ENCODE measurements at regions not wholly inside any gene's neighbourhood (a gene's known extent, or its start where the extent isn't known, plus 50 kb on each side); places are given as distances from the start of the nearest gene placed in this dataset.
"Not testable (repeated sequence)": the region's sequence is repeated elsewhere in the genome, so short reads cannot be mapped to it uniquely, and the experiment has no call there.

DNA sequence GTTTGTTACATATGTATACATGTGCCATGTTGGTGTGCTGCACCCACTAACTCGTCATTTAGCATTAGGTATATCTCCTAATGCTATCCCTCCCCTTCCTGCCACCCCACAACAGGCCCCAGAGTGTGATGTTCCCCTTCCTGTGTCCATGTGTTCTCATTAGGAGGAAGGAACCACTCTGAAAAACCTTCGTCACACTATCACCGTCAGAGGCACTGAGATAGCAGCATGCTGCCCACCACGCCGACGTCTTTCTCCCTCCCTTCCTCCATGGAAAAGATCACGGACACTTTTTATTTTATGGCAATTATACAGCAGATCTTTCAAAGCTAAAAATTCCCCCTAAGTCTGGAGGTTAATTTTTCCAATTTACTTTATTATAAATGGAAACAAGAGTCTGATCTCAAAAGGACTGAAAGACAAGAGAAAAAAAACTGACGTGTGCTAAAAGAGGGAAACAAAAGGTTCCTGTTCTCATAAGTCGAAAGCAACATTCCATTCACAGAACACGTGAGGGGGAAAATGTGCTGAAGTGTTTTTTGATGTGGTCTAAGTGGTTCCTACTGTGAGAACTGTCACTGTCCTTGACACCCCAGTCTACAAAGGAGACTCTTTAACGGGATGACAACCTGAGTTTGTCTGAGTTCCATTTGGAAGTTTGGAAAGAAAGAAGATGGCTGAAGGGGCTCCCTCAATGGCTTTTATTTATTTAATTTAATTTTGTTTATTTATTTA, 339.7 kb upstream of the IRX2 start:
- DNase-seq = no peak

DNA sequence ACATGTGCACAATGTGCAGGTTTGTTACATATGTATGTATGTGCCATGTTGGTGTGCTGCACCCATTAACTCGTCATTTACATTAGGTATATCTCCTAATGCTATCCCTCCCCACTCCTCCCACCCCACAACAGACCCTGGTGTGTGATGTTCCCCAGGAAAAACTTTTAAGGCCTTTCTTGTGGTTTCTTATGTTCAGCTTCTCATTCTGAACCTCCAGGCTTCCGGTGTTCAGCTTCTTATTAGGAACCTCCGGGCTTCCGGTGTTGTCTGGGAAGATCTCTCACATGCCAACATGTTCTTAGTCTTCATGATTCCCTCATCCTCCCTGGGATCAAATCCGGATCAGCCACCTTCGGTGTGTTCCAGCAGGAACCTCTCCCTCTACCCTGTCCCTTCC, 338.8 kb upstream of the IRX2 start:
- DNase-seq = not testable (repeated sequence)

DNA sequence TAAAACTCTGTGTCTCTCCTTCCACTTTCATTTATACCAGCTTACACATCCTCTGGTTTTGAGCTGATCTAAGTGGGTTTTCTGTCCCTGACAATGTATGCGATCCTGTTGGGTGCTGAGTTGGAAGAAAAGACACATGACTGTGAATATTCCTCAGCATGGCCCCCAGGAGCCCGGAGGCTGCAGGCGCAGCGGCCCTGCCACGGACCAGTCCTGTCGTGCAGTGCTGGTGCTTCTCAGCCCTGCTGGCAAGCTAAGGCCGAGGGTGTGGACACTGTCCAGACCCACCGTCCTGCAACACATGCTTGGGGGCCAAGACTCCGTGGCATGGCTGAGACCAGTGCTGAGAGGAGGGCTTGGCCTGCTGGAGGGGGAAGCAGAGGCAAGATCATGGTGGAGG, 328.9 kb upstream of the IRX2 start:
- no peak for DNase-seq

DNA sequence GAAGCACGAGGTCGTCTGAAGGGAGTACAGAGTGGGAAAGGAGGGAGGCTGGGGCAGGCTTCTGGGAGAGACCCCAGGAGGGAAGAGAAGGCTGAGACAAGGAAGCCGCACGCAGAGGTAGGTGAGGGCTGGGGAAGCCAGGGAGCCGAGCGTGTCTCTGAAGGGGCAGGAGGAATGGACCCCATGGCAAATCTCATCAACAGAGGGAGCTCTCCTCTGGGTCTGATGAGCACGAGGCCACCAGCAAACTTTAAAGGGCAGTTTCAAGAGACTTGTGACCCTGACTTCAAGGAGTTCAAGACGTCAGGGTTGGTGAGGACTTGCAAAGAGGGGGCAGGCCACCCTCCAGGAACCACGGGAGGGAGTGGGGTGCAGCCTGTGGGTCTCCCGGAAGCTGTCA, 326.2 kb upstream of the IRX2 start:
- DNase-seq = no peak

DNA sequence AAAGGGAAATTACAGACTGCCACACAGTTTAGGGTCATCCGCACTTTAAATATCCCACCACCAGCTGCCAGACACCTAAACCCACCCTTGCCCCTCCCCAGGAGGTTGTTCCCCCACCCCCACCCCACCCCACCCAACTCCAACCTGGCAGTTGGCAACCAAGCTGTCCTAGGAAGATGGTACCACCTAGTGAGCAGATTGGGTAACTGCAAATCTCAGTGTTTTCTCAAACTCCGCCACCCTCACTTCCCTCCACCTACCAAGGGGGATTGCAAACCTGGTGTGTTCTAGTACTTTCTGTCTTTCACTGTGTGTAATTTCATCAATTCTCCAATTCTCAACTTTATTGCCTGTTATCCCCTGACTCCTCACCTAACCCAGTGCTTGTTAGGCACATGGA, 323.8 kb upstream of the IRX2 start:
- no peak for DNase-seq

DNA sequence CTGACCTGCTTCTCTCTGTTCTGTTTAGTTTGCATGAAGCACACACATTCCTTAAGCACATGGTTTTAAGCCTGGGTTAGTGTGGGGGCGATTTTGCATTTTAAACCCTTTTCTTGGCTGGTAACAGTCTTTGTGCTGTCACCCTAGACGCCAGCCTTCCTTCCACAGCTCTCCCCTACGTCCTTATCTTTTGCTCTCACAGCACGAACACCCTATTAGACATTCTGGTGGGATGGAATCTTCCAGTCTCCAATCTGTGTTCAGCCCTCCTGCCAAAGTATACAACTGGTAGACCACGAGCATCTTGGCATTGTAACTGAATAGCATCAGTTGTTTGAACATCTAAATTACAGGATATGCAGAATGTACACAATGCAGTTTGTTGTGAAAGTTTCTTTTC, 316.9 kb upstream of the IRX2 start:
- no peak for DNase-seq

DNA sequence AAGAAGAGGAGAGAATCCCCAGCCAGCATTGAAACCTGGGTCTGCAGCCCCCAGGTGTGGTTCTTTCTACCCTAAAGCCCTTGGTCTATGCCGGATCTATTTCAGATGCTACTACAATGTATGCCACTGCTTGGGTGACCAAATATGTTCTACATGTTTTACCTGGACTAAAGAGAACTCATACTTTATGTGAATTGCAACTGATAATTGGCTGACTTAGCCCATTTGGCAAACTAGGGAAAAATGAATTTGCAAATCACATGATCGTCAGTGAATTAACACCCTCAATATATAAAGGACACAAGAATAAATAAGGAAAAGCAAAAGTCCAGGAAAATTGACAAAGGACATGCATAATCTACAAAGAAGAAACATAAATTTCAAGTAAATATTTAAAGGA, 308.8 kb upstream of the IRX2 start:
- no peak for DNase-seq

DNA sequence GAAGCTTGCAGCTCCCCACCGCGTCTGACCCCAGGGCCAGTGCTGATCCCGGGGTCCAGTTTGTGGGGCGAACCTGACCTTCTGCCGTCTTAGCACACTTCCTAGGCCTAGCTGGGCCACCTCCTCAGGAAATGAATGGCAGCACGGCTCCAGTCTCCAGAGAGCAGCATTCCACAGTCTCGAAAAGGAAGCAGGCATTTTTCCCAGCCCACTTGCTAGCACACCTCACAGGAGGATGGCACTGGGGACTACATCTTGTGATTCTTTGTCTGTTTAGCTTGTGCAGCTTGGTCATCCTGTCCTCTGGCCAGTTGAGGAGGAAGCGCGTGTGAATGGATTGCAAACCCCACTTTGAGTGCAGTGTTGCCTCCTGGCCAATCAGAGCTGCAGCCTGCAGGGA, 308.0 kb upstream of the IRX2 start:
- DNase-seq = no peak

DNA sequence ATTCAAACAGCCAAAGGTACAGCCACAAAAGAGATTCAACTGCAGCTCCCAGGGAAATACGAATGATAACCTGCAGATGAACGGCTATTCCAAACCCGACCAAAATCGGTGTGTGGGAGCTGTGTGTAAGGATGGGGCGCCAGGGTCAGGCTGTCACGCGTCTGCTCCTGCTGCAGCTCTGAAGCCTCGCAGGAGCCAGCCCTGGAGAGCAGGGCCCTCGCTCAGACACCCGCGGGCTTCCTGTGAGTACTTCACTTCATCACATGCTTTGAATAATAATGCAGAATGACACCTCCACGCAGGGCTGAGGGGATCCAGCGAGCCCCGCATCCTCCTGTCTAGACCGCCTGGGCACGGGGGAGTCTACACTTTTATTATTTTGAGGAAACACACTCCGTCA, 307.5 kb upstream of the IRX2 start:
- no peak for DNase-seq

DNA sequence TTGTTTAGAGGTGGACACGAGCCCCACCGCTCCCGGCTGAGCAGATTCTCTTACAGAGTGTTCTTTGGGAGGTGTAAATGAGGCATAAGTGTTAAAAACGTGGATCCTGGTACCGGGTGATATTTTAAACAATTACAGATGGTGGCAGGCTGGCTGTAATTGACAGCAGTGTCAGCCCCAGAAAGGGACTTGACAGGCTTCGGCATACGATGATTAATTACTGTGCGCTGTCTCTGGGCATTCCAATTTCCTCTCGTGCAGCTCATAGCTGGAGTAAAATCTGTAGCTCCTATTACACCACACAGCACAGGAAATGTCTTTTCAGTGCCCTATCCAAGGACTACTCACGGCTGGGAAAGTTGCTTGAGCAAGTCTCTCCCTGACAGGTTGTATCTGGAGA, 305.4 kb upstream of the IRX2 start:
- DNase-seq = no peak

DNA sequence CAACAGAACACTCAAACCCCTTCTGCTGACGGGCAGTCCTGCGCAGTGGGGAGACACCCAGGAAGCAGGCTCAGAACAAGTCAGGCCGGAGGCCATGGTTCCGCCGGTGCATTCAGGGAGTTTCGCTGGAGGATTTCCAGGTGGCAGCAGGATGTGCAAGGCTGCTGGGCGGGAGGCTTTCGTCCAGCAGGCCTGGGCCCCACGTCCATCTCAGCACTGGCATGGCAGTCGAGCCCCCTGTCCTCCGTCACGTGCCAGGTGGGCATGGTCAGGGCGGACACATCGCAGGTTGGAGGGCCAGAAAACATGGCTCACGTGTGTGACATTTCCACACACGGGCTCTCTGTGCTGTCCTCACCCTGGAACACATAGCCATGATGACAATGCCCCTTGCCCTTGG, 299.9 kb upstream of the IRX2 start:
- DNase-seq = no peak

DNA sequence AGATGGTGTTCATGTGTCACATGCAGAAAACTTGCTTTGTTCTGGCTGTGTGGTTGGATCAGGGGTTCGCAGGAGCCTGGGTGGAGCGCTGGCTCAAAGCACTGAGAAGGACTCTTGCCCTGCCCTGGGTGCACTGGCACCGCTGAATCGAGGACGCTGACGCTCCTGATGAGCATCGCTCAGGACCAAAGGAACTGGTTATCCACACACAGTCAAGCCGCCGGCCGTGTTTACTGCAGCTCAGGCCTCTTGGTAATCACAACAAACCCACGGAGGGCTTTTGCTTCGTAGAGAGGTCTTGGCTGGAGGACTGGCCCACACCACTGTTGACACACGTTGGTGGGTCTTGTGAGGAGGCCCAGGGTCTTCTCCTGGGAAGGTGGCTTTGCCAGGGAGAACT, 299.4 kb upstream of the IRX2 start:
- no peak for DNase-seq

DNA sequence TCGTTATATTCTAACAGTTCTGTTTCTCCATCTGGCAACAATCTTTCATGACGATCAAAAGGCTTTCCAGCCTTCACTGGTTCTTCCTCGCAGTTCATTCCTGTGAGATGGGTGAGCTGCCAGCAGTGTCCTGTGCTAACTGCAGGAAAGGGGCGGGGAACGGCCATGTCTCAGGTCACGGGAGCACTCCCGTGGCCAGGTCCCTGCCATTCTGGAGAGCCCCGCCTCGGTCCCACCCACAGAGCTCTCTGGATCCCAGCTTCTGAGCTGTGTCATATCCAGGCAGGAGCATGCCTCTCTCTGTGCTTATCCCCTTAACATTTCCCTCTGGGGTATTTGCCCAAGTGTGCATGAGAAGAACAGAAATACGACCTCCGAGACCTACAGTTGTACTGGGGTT, 297.8 kb upstream of the IRX2 start:
- no peak for DNase-seq

DNA sequence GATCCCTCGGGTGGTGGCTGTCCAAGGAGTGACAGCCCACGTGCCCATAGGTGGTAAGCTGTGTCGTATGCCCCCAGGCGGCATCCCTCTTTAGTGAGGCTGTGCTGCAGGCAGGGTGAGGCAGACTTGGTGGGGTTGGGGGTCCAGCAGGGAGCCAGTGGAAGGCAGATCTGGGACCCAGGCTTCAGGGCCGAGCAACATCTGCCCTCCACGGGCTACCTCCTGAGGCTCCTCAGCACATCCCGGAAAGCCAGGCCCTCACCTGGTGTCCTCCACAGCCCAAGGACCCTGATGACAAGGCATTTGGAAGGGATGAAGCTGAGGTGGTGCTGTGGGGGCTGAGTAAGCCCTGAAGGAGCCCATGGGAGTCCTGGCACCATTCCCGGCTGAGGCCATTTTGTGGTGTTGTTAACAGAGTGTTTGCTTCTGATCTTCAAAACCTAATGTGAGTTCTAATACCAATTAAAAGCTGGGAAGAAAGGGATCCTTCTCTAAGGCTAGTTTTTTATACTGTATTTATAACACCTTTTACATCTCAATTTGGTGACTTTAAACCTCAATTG, 295.8 kb upstream of the IRX2 start:
- no peak for DNase-seq

DNA sequence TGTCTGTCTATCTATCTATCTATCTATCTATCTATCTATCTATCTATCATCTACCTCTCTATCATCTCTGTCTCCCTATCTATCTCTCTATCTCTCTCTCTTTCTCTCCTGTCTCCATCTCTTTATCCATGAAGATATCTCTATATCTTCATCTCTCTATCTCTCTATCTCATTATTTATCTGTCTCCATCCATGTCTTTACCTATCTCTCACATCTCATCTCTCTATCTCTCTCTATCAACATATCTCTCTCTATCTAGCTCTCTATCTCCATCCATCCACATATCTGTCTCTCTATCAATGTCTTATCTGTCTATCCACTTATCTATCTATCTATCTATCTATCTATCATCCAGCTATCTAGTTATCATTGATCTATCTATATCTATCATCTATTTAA, 292.1 kb upstream of the IRX2 start:
- DNase-seq = no peak

DNA sequence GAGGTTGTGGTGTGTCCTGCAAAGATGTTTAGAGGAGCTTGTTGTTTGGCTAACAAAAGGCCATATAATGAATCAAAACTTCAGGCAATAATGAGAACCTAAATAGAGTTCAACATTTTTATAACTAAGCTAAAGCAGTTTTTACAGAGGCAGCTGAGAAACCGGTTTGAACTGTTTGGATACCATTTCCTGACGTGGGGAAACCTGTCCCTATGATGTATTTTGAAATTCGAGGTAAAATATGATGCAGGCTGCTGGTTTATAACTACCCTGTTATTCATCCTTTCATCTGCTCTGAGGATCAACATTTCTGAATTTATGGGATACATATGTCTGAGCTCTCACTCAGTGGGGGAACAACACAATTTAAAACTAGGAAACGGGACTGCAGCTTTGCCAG, 289.5 kb upstream of the IRX2 start:
- DNase-seq = no peak

DNA sequence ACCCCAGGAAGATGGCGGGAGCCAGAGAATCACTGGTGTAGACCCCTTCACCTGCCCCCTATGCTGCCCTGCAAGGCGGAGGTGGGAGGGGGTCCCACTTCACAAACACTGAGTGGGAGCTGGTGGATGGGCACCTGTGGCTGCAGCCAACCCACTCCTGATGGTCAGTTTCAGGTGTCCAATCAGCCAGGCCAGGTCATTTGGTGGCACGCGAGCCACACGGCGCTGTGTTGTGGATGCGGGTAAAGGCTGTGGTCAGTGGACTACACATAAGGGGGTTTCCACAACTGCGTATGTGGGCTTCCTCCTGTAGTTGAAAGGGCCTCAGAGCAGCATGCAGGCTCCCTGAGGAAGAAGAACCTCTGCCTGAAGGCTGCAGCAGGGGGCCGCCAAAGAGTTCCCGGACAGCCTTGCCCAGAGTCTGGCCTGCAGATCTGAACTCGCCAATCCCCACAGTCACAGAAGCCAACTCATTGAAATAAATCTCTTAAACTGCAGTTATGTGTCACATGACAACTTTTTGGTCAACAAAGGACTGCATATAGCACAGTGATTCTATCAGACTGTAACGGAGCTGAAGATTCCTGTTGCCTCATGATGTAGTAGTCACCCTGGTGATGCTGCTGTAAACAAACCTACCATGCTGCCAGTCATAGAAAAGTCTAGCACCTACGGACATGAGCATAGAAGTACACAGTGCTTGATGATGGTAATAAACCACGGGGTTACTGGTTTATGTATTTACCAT, 284.7 kb upstream of the IRX2 start:
- no peak for DNase-seq

DNA sequence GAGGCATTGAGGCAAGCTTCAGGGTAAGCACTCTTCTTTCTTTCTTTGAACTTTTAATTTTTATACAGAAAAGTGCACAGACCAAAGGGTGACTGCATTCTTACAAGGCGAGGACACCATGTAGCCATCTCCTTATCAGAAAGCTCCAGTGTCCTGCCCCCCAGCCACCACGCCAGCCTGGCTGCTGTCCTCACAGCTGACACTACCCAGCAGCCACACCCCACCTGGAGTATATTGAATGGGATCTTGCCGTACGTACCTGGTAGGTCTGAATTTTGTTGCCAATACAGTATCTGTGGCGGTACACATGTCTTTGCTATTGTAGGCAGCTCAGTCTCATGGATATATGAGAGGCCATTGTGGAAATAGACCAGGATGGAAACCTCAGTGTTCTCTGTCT, 284.0 kb upstream of the IRX2 start:
- DNase-seq = no peak

DNA sequence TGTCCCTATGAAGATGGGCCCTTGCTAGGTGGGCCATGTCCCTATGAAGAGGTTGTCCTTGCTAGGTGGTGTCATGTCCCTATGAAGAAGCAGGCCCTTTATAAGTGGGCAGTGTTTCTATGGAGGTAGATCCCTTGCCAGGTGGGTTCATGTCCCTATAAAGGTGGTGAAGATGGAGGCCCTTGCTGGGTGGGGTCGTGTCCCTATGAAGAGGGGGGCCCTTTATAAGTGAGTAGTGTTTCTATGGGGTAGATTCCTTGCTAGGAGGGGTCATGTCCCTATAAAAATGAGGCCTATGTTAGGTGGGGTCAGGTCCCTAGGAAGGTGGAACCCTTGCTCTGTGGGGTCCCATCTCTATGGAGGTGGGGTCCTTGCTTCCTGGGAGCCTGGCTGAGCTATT, 283.4 kb upstream of the IRX2 start:
- DNase-seq = no peak

DNA sequence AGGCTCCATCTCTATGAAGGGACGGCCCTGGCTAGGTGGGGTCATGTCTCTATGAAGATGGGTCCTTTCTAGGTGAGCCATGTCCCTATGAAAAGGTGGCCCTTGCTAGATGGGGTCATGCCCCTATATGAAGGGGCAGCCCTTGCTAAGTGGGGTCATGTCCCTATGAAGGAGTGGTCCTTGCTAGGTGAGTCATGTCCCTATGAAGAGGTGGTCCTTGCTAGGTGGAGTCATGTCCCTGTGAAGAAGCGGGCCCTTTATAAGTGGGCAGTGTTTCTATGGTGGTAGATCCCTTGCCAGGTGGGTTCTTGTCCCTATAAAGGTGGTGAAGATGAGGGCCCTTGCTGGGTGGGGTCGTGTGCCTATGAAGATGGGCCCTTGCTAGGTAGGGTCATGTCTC, 283.0 kb upstream of the IRX2 start:
- no peak for DNase-seq

DNA sequence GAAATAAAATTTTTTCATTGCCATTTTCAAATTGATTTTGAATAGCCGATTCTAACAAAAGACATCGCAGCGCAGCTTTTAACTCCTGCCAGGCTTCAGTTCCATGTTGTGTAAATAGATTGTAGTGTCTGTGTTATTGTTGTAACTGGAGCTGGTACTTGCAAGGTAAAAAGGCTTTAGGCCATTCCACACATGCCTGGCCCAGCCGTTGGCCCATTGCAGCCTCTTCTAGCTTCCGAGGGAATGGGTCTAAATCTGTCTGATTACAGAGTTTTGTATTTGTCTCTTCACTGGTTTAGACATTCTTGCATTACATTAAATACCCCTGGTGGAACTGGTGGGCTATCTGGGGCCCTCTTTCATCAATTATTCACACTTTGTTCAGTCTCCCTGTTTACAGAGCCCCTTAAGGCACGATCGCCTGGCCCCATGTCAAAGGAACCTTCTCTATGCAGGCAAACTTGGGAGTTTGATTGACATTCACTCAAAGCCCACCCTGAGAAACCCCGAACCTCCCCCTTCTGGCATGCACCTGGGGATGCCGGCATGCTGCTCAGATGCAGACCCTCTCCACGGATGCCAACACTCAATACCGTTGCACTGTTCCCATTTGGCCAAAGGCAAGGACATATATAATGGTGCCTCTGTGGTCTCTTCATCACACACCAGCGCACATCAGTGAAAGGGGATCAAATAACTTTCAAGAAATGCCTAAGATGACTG, 281.7 kb upstream of the IRX2 start:
- DNase-seq = no peak

DNA sequence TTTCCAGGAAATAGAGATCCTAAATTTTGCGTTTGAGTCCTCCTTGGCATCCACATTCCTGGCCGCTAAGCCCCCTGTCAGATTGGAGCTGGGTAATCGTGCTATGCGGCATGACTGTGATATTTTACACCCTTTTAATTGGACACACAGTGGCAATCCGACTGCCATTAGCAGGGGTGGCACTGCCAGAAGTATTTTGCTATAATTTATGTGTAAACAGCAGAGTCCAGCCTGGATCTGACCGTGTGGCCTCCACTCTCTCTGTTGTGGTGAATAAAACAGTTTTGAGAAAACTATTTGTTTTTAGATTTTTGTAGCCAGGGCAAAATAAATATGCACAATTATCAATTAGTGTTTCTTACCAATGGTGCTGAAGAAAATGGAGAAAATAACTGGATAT, 281.0 kb upstream of the IRX2 start:
- DNase-seq = no peak

DNA sequence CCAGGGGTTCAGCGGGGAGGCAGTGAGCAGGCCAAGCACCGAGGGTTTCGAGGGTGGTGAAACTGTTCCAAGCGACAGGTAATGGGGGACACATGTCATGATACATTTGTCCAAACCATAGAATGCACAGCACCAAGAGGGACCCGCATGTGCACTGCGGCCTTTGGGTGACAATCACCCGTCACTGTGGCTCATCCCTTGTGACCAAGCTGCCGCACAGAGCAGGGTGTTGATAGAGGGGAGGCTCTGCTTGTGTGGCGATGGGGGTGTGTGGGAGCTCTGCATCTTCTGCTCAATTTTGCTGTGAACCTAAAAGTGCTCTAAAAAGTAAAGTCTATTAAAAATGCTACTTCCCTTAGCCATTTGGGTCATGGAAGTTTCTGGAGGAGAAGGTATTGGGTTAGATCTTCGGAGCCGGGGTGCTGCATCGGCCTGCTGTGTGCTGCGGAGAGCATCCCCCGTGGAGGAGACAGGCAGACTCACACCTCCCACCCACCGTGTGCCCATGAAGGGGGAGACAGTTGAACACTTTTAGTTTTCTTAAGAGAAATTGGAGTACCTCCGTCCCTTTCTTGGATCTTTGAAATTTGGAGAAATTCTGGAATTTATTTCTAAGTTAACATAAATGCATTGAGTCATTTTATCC, 280.4 kb upstream of the IRX2 start:
- DNase-seq = no peak
